ENCODE measurements at regions not wholly inside any gene's neighbourhood (a gene's known extent, or its start where the extent isn't known, plus 50 kb on each side); places are given as distances from the start of the nearest gene placed in this dataset.

DNA sequence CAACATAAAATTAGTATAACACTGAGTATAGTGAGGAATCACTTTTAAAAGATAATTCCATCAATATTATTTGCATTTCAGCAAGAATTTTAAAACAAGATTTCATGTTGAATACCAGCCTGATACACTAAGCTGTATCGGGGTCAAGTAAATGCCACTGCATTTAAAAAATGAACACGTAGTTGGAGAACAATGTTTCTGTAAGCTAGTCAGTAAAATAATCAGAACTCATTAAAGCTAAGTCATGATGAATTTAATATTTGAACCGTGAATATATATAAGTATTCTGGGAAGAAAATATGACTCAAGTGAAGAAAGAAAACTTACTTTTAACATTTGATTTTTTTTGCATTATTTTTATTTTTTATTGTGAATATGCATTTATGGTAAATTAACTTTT, 611.0 kb upstream of the PABPC4L start:
- TF ChIP-seq, protein P1, sequence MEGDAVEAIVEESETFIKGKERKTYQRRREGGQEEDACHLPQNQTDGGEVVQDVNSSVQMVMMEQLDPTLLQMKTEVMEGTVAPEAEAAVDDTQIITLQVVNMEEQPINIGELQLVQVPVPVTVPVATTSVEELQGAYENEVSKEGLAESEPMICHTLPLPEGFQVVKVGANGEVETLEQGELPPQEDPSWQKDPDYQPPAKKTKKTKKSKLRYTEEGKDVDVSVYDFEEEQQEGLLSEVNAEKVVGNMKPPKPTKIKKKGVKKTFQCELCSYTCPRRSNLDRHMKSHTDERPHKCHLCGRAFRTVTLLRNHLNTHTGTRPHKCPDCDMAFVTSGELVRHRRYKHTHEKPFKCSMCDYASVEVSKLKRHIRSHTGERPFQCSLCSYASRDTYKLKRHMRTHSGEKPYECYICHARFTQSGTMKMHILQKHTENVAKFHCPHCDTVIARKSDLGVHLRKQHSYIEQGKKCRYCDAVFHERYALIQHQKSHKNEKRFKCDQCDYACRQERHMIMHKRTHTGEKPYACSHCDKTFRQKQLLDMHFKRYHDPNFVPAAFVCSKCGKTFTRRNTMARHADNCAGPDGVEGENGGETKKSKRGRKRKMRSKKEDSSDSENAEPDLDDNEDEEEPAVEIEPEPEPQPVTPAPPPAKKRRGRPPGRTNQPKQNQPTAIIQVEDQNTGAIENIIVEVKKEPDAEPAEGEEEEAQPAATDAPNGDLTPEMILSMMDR (IDR thresholded peaks at IDR 0.05; ENCODE audit: unreplicated experiment): no peak
- no peak for DNase-seq (ENCODE audit: low spot score)
- no peaks in the 10 kb centered on the region for H3K4me1 Mint-ChIP-seq (ENCODE audit: unreplicated experiment)
- no peak overlapping the region for H3K27ac Mint-ChIP-seq (ENCODE audit: unreplicated experiment)
- H3K9me3 Mint-ChIP-seq (ENCODE audit: unreplicated experiment): peaks cover 4% of the 10 kb centered on the region
- H3K4me3 Mint-ChIP-seq (ENCODE audit: unreplicated experiment): no peak overlapping the region
- H3K36me3 Mint-ChIP-seq (ENCODE audit: low read depth, unreplicated experiment): peaks cover 3% of the 10 kb centered on the region
- H3K27me3 Mint-ChIP-seq (ENCODE audit: unreplicated experiment): no peaks in the 10 kb centered on the region

DNA sequence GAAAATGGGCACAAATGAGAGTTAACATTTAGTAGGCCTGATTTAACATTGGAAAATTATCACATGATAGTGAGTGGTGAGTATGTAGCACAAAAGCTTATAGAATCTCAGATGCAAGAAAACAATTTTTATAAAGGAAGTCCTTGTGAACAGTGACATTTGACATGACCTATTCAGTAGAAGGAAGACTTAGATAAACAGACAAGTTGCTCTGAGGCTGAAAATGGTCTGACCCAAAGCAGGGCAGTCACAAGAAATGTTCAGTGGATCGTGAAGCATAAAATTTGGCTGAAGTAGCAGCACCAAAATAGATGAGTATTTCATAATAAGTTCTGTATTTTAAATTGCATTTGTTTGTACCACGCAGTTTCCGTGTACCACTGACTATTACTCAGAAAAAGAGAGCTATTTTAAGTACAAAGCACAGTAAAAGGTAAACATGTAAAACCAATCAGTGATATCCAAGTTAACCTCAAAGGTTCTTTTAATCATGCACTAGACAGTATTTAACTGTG, 605.7 kb upstream of the PABPC4L start:
- TF ChIP-seq, protein P1 (IDR thresholded peaks at IDR 0.05; ENCODE audit: unreplicated experiment): no peak
- no peak overlapping the region for H3K27ac Mint-ChIP-seq (ENCODE audit: unreplicated experiment)

DNA sequence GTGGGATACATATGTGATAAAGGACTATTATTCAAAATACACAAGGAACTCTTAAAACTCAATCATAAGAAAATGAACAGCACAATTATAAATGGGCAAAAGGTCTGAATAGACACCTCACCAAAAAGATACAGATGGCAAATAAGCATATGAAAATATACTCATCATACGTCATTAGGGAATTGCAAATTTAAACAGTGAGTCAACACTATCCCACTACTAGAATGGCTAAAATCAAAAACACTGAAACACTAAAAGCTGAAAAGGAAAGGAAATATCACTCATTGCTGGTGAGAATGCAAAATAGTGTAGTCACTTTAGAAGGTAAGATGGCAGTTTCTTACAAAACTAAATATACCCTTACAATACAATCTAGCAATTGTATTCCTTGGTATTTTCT, 597.0 kb upstream of the PABPC4L start:
- H3K27ac Mint-ChIP-seq (ENCODE audit: unreplicated experiment): no peak overlapping the region
- H3K36me3 Mint-ChIP-seq (ENCODE audit: low read depth, unreplicated experiment): no peaks in the 10 kb centered on the region
- H3K4me3 Mint-ChIP-seq (ENCODE audit: unreplicated experiment): no peak overlapping the region
- H3K9me3 Mint-ChIP-seq (ENCODE audit: unreplicated experiment): peaks cover 4% of the 10 kb centered on the region
- H3K27me3 Mint-ChIP-seq (ENCODE audit: unreplicated experiment): no peaks in the 10 kb centered on the region
- H3K4me1 Mint-ChIP-seq (ENCODE audit: unreplicated experiment): no peaks in the 10 kb centered on the region
- TF ChIP-seq, protein P1 (IDR thresholded peaks at IDR 0.05; ENCODE audit: unreplicated experiment): no peak
- no peak for DNase-seq (ENCODE audit: low spot score)

More for the DNA sequence above, 605.7 kb upstream of the PABPC4L start:
- Mint-ChIP-seq H3K27me3 (ENCODE audit: unreplicated experiment) (no peaks in the 10 kb centered on the region), H3K4me1 (ENCODE audit: unreplicated experiment) (no peaks in the 10 kb centered on the region), H3K4me3 (ENCODE audit: unreplicated experiment) (no peak overlapping the region), H3K9me3 (ENCODE audit: unreplicated experiment) (no peaks in the 10 kb centered on the region), H3K36me3 (ENCODE audit: low read depth, unreplicated experiment) (no peaks in the 10 kb centered on the region)
- no peak for DNase-seq (ENCODE audit: low spot score)

DNA sequence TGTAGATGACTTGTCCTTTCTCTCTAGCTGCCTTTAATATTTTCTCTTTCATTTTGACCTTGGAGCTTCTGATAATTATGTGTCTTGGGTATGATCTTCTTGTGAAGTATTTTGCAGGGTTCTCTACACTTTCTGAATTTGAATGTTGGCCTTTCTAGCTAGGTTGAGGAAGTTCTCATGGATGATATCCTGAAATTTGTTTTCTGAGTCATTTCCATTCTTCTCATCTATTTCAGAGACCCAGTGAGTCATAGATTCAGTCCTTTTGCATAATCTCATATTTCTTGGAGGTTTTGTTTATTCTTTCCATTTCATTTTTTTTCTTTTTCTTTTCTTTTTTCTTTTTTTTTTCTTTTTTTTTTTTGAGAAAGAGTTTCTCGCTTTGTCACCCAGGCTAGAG, 585.7 kb upstream of the PABPC4L start:
- Mint-ChIP-seq H3K36me3 (ENCODE audit: low read depth, unreplicated experiment) (no peaks in the 10 kb centered on the region), H3K4me3 (ENCODE audit: unreplicated experiment) (no peak overlapping the region), H3K27me3 (ENCODE audit: unreplicated experiment) (no peaks in the 10 kb centered on the region), H3K4me1 (ENCODE audit: unreplicated experiment) (no peaks in the 10 kb centered on the region), H3K9me3 (ENCODE audit: unreplicated experiment) (peaks cover 8% of the 10 kb centered on the region), H3K27ac (ENCODE audit: unreplicated experiment) (no peak overlapping the region)
- DNase-seq (ENCODE audit: low spot score): no peak
- TF ChIP-seq, protein P1 (IDR thresholded peaks at IDR 0.05; ENCODE audit: unreplicated experiment): no peak

DNA sequence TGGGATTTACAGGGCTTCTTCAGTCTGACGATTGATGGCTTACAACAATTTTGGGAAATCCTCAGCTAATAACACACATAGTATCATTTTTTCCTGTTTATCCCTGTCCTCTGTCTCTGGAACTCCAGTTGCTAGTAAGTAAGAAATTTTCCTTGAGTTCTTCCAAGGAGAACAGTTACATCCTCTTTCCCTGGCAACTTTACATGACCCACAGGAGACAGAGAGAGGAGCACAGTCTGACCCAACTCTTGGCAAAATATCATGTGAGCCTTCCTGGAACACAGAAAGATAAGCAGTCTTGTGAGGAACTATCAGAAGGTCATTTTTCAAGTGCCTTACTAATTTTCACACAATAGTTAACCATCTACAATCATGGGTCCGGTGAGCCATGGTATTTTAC, 578.7 kb upstream of the PABPC4L start:
- TF ChIP-seq, protein P1 (IDR thresholded peaks at IDR 0.05; ENCODE audit: unreplicated experiment): no peak
- no peak overlapping the region for H3K27ac Mint-ChIP-seq (ENCODE audit: unreplicated experiment)
- no peak overlapping the region for H3K4me3 Mint-ChIP-seq (ENCODE audit: unreplicated experiment)

More for the DNA sequence above, 578.7 kb upstream of the PABPC4L start:
- Mint-ChIP-seq H3K36me3 (ENCODE audit: low read depth, unreplicated experiment) (peaks cover 1% of the 10 kb centered on the region), H3K4me1 (ENCODE audit: unreplicated experiment) (no peaks in the 10 kb centered on the region), H3K27me3 (ENCODE audit: unreplicated experiment) (no peaks in the 10 kb centered on the region), H3K9me3 (ENCODE audit: unreplicated experiment) (no peaks in the 10 kb centered on the region)
- no peak for DNase-seq (ENCODE audit: low spot score)

Measured in endothelial cell (in vitro differentiated cells).